ENCODE measurements at regions not wholly inside any gene's neighbourhood (a gene's known extent, or its start where the extent isn't known, plus 50 kb on each side); places are given as distances from the start of the nearest gene placed in this dataset.

DNA sequence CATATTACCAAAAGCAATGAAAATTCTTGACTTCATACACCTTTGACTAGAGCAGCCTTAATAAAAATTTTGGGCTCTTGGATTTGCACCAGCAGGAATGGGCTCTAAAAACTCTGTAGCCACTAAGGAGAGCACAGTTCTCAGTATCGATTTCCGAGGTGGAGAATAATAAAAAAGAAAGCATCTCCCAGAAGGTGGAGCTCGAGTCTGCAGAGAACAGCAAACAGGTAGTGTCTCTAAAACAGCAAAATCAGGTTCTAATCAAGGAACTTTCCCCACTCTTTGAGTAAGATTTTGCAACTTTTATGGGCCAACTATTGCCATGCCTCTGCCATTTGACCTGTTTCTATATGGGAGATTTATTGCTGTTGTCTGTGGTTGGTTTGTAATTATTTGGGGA lies 258.7 kb upstream of the GPC6 start:
- TF ChIP-seq, protein P1, sequence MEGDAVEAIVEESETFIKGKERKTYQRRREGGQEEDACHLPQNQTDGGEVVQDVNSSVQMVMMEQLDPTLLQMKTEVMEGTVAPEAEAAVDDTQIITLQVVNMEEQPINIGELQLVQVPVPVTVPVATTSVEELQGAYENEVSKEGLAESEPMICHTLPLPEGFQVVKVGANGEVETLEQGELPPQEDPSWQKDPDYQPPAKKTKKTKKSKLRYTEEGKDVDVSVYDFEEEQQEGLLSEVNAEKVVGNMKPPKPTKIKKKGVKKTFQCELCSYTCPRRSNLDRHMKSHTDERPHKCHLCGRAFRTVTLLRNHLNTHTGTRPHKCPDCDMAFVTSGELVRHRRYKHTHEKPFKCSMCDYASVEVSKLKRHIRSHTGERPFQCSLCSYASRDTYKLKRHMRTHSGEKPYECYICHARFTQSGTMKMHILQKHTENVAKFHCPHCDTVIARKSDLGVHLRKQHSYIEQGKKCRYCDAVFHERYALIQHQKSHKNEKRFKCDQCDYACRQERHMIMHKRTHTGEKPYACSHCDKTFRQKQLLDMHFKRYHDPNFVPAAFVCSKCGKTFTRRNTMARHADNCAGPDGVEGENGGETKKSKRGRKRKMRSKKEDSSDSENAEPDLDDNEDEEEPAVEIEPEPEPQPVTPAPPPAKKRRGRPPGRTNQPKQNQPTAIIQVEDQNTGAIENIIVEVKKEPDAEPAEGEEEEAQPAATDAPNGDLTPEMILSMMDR (IDR thresholded peaks at IDR 0.05): no peak
- TF ChIP-seq ZFX (IDR thresholded peaks at IDR 0.05; ENCODE audit: borderline replicate concordance): no peak

Measured in 22Rv1 (cell line).